ENCODE measurements at regions not wholly inside any gene's neighbourhood (a gene's known extent, or its start where the extent isn't known, plus 50 kb on each side); places are given as distances from the start of the nearest gene placed in this dataset.

- no peak for DNase-seq (ENCODE audit: low read depth)
- no peak overlapping the region for H3K4me3 ChIP-seq (ENCODE audit: low read length)
- TF ChIP-seq CTCF (conservative IDR thresholded peaks at IDR 0.05; ENCODE audit: low read depth, low read length) = no peak
Observed at GRCh38 chr9:12091865-12092527, 601.2 kb upstream of the TYRP1 start.

- no peak overlapping the region for H3K4me3 ChIP-seq (ENCODE audit: low read length)
- no peak for DNase-seq (ENCODE audit: low read depth)
- no peak for TF ChIP-seq CTCF (conservative IDR thresholded peaks at IDR 0.05; ENCODE audit: low read depth, low read length)
Observed at GRCh38 chr9:12094046-12094445, 599.1 kb upstream of the TYRP1 start.

GRCh38 chr9:12095931-12096330, 597.3 kb upstream of the TYRP1 start:
- no peak overlapping the region for H3K4me3 ChIP-seq (ENCODE audit: low read length)
- no peak for TF ChIP-seq CTCF (conservative IDR thresholded peaks at IDR 0.05; ENCODE audit: low read depth, low read length)
- DNase-seq (ENCODE audit: low read depth) = no peak

- TF ChIP-seq CTCF (conservative IDR thresholded peaks at IDR 0.05; ENCODE audit: low read depth, low read length) = no peak
- no peak overlapping the region for H3K4me3 ChIP-seq (ENCODE audit: low read length)
- DNase-seq (ENCODE audit: low read depth) = no peak
Observed at GRCh38 chr9:12133416-12133815, 559.8 kb upstream of the TYRP1 start.

GRCh38 chr9:12141422-12141821, 551.8 kb upstream of the TYRP1 start:
- DNase-seq (ENCODE audit: low read depth) = no peak
- no peak overlapping the region for H3K4me3 ChIP-seq (ENCODE audit: low read length)
- TF ChIP-seq CTCF (conservative IDR thresholded peaks at IDR 0.05; ENCODE audit: low read depth, low read length) = no peak

- no peak for TF ChIP-seq CTCF (conservative IDR thresholded peaks at IDR 0.05; ENCODE audit: low read depth, low read length)
- no peak overlapping the region for H3K4me3 ChIP-seq (ENCODE audit: low read length)
- no peak for DNase-seq (ENCODE audit: low read depth)
Observed at GRCh38 chr9:12155401-12156134, 537.6 kb upstream of the TYRP1 start.

All from retinal pigment epithelial cell (primary cell).